ENCODE measurements at regions not wholly inside any gene's neighbourhood (a gene's known extent, or its start where the extent isn't known, plus 50 kb on each side); places are given as distances from the start of the nearest gene placed in this dataset.

DNA sequence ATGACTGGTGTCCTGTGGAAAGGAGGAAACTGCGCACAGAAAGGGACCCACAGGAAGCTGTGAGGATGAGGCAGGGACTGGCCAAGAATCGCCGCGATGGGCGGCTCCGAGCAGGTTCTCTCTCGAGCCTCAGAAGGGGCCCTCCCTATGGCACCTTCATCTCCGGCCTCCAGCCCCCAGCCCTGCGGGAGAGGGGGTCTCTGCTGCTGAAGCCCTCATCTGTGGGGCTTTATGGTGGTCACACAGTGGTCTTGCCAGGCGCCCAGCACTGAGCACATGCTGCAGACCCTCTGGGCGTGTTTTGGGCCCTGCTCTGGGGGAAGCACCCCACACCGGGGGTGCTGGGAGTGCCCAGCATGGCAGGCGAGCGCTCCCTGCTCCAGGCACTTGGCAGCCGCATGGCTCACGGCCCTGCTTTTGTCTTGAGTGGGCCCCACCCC, 86.6 kb upstream of the ACTRT2 start:
- no peaks in the 10 kb centered on the region for H3K4me1 ChIP-seq
- intact Hi-C loops (cut with DNase I; ENCODE audit: low total_unique reads), result no loop called here
- peaks cover 3% of the 10 kb centered on the region in 2 donors for H3K9me3 ChIP-seq
- peaks cover 5 to 62% of the 10 kb centered on the region in 2 donors for H3K27me3 ChIP-seq
- DNase-seq (ENCODE audit: low spot score in 2 of 2), result no peak
- no peak for TF ChIP-seq POLR2A (IDR thresholded peaks at IDR 0.05)
- TF ChIP-seq, protein P1, sequence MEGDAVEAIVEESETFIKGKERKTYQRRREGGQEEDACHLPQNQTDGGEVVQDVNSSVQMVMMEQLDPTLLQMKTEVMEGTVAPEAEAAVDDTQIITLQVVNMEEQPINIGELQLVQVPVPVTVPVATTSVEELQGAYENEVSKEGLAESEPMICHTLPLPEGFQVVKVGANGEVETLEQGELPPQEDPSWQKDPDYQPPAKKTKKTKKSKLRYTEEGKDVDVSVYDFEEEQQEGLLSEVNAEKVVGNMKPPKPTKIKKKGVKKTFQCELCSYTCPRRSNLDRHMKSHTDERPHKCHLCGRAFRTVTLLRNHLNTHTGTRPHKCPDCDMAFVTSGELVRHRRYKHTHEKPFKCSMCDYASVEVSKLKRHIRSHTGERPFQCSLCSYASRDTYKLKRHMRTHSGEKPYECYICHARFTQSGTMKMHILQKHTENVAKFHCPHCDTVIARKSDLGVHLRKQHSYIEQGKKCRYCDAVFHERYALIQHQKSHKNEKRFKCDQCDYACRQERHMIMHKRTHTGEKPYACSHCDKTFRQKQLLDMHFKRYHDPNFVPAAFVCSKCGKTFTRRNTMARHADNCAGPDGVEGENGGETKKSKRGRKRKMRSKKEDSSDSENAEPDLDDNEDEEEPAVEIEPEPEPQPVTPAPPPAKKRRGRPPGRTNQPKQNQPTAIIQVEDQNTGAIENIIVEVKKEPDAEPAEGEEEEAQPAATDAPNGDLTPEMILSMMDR (IDR thresholded peaks at IDR 0.05), result no peak
- no peak for TF ChIP-seq POLR2AphosphoS5 (IDR thresholded peaks at IDR 0.05)
- no peak overlapping the region for H3K4me3 ChIP-seq
- H3K27ac ChIP-seq, result no peak overlapping the region
- H3K36me3 ChIP-seq, result no peaks in the 10 kb centered on the region

DNA sequence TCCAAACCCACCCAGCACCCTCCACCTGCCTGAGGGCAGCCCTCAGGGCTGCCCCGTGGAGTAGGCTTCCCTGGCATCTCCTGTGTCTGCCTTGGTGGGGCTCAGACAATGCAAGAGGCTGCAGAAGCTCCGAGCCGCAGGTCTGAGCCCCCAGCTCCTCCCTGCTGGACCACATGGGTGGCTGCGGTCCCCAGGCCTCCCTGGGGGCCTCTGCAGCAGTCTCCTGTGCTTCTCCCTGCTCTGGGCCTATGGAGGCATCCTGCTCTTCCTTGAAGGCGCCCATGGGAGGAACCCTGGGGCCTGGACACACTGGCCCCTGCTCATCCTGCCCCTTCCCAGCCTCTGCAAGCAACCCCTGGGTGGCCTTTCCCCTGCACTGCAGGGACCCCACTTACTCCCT, 86.1 kb upstream of the ACTRT2 start:
- intact Hi-C loops (cut with DNase I; ENCODE audit: low total_unique reads), result no loop called here
- TF ChIP-seq, protein P1 (IDR thresholded peaks at IDR 0.05), result no peak
- TF ChIP-seq POLR2AphosphoS5 (IDR thresholded peaks at IDR 0.05), result no peak
- TF ChIP-seq POLR2A (IDR thresholded peaks at IDR 0.05), result no peak
- DNase-seq (ENCODE audit: low spot score in 2 of 2), result no peak
- peaks cover 5 to 57% of the 10 kb centered on the region in 2 donors for H3K27me3 ChIP-seq
- H3K9me3 ChIP-seq, result peaks cover 5 to 7% of the 10 kb centered on the region in 2 donors
- H3K4me3 ChIP-seq, result no peak overlapping the region
- H3K27ac ChIP-seq, result no peak overlapping the region
- H3K4me1 ChIP-seq, result no peaks in the 10 kb centered on the region
- H3K36me3 ChIP-seq, result no peaks in the 10 kb centered on the region

DNA sequence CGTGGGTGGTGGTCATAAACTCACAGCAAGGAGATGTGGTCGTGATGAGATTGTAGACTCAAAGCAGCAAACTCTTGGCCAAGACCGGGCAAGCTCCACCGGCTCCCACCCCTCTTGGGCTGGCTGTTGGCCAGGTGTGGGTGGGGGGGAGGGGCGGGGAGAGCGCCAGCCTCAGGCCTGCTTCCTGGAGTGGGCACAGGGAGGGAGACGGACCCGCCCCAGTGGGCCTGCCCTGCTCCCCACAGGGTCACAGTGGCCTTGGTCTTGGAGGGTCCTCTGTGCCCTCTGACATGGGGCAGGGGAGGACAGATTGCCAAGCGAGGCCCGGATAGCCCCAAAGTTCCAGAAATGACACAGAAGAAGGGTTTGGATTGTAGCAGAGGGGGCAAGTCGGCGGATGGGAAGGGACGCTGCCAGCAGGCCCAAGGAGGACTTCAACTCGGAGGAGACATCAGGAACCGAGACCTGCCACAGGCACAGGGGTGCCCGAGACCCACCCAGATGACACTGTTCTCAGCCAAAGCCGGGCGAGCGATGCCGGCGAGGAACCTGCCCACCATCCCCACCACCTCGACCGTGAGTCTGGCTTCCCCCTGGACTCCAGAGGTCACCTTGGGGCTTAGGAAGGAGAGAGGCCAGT, 85.4 kb upstream of the ACTRT2 start:
- no peaks in the 10 kb centered on the region for H3K36me3 ChIP-seq
- no peak overlapping the region for H3K4me3 ChIP-seq
- H3K27ac ChIP-seq, result no peak overlapping the region
- no peak for DNase-seq (ENCODE audit: low spot score in 2 of 2)
- H3K27me3 ChIP-seq, result peaks cover 5 to 50% of the 10 kb centered on the region in 2 donors
- TF ChIP-seq, protein P1 (IDR thresholded peaks at IDR 0.05), result no peak
- TF ChIP-seq POLR2A (IDR thresholded peaks at IDR 0.05), result no peak
- TF ChIP-seq POLR2AphosphoS5 (IDR thresholded peaks at IDR 0.05), result no peak
- peaks cover 12% of the 10 kb centered on the region in 2 donors for H3K9me3 ChIP-seq
- intact Hi-C loops (cut with DNase I; ENCODE audit: low total_unique reads), result no loop called here
- no peaks in the 10 kb centered on the region for H3K4me1 ChIP-seq

DNA sequence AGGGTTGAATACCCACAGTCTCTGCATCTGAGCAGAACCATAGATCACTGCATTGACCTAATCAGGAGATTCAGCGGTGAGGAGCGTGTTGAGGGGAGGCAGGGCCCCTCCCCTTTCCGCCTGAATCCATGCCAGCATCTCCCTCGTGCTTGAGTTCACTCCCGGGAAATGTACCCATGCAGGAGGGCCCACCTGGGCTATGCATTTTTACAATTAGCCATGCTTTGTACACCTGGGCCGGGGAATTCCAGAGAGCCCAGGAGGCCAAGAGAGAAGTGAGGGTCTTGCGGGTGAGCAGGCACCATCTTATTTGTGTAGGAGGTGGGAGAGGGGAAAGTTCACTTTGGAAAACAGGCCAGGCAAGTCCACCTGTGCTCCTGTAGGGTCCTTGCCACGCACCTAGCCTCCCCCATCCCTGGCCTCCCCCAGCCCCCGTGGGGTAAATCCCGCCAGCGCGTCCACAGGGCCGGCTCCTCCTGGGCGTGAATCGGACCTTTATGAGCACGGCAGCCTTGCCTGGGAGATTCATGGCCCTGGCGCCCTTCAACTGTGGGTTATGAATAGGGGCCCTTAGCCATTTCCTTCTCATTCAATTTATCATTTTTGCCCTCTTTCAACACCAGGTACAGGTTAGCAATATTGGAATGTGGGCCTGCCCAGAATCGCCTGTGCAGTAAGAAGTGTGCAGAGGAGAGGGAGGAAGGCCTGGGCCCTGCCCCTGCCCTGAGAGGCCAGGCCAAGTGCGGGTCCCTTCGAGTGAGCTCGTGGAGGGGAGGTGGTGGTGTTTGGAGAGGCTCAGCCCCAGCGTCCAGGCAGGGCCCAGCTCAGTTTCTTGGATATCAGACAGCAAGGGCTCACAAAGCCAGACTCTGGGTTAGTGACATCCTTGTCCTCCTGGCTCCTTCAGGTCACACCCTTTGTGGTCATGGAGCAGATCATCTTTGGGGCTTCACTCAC, 84.4 kb upstream of the ACTRT2 start:
- TF ChIP-seq, protein P1 (IDR thresholded peaks at IDR 0.05), result no peak
- TF ChIP-seq POLR2A (IDR thresholded peaks at IDR 0.05), result no peak
- TF ChIP-seq POLR2AphosphoS5 (IDR thresholded peaks at IDR 0.05), result no peak
- Histone ChIP-seq H3K9me3 (peaks cover 18 to 22% of the 10 kb centered on the region in 2 donors), H3K27me3 (peaks cover 5 to 44% of the 10 kb centered on the region in 2 donors), H3K36me3 (no peaks in the 10 kb centered on the region), H3K27ac (no peak overlapping the region), H3K4me3 (no peak overlapping the region), H3K4me1 (no peaks in the 10 kb centered on the region)
- intact Hi-C loops (cut with DNase I; ENCODE audit: low total_unique reads), result no loop called here
- no peak for DNase-seq (ENCODE audit: low spot score in 2 of 2)

DNA sequence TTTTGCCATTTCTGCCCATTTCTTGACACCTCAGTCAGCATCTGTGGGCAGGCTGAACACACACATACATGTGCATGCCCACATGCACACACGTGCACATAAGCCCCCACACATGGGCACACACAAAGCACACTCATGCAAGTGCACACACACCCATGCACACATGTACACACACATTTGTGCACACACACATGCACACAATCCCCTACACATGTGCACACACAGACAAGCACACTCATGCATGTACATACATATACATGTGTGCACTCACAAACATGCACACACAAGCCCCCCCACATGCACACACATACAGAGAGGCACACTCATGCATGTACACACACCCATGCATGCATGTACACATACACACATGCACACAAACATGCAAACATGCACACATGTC, 83.5 kb upstream of the ACTRT2 start:
- Histone ChIP-seq H3K27me3 (peaks cover 5 to 42% of the 10 kb centered on the region in 2 donors), H3K9me3 (peaks cover 18 to 25% of the 10 kb centered on the region in 2 donors), H3K27ac (no peak overlapping the region), H3K36me3 (no peaks in the 10 kb centered on the region), H3K4me3 (no peak overlapping the region), H3K4me1 (no peaks in the 10 kb centered on the region)
- TF ChIP-seq POLR2A (IDR thresholded peaks at IDR 0.05), result no peak
- no peak for TF ChIP-seq POLR2AphosphoS5 (IDR thresholded peaks at IDR 0.05)
- TF ChIP-seq, protein P1 (IDR thresholded peaks at IDR 0.05), result no peak
- intact Hi-C loops (cut with DNase I; ENCODE audit: low total_unique reads), result no loop called here
- no peak for DNase-seq (ENCODE audit: low spot score in 2 of 2)

All from breast epithelium (tissue), 4 donors.